Suprapubic skin (tissue), 4 donors: ENCODE measurements at regions not wholly inside any gene's neighbourhood (a gene's known extent, or its start where the extent isn't known, plus 50 kb on each side); places are given as distances from the start of the nearest gene placed in this dataset.

Experiments used
- DNase-seq, 2 donors: peaks; one replicate each; pipeline ENCODE4 v3.0.0-alpha.2; 2019; ENCODE audit warnings: low spot score in 2 of 2
- H3K27ac ChIP-seq: fragments of 200-600 bp; sonication (generic); one replicate; pipeline ENCODE4 v1.5.1; 2019
- H3K27me3 ChIP-seq: fragments of 200-600 bp; sonication (generic); one replicate; pipeline ENCODE4 v1.5.1; 2019
- H3K36me3 ChIP-seq: fragments of 200-600 bp; sonication (generic); one replicate; pipeline ENCODE4 v1.5.1; 2019
- H3K4me1 ChIP-seq: fragments of 200-600 bp; sonication (generic); one replicate; pipeline ENCODE4 v1.5.1; 2019
- H3K4me3 ChIP-seq: fragments of 200-600 bp; sonication (generic); one replicate; pipeline ENCODE4 v1.5.1; 2019; ENCODE audit warnings: mild to moderate bottlenecking
- H3K9me3 ChIP-seq: fragments of 200-600 bp; sonication (generic); one replicate; pipeline ENCODE4 v1.5.1; 2019
- EP300 ChIP-seq: sonication (generic); formaldehyde crosslinking; IDR thresholded peaks from one replicate; pipeline ENCODE4 v1.6.1; 2017; ENCODE audit warnings: antibody characterized with exemption
- POLR2A ChIP-seq, 2 donors: fragments of 450-650 bp; IDR thresholded peaks; one replicate each; pipeline ENCODE4 v1.6.1; 2017; ENCODE audit warnings: antibody characterized with exemption in 2 of 2, mild to moderate bottlenecking in 2 of 2, moderate library complexity in 2 of 2
- POLR2AphosphoS5 ChIP-seq, 3 donors: sonication (generic); formaldehyde crosslinking; IDR thresholded peaks; one replicate each; pipeline ENCODE4 v1.6.1; 2017; ENCODE audit warnings: antibody characterized with exemption in 3 of 3
- WGBS: methylation state at CpG from one replicate; pipeline ENCODE4 v1.1.5; 2018; 5-methylcytosine and 5-hydroxymethylcytosine counted together
- TF ChIP-seq, protein P1 (sequence below), 2 donors: fragments of 200-600 bp in 1 of 2; fragments of 450-650 bp in 1 of 2; sonication (generic) in 1 of 2; IDR thresholded peaks; one replicate each; pipeline ENCODE4 v1.5.1; 2016 to 2019; ENCODE audit warnings: antibody characterized with exemption in 2 of 2, mild to moderate bottlenecking in 1 of 2, moderate library complexity in 1 of 2

DNA sequence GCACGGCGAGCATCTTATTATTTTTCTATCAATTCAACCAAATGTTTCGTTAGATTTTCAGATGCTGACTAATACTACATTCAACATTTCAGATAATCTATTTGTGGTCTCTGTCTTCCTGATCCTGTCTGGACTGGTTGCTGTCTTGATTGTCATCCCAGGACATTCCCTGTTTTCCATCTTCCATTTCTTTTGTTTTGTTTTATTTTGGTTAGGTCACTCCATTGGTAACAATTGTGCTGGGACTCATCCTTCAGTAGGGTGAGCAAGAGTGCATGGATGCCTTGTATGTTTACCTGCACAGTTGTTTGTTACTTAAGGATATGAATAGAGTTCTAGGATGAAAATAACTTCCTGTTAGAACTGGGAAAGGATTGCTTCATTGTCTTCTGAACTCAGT, 55.9 kb upstream of the ACYP2 start:
- Histone ChIP-seq H3K4me3 (no peak overlapping the region), H3K27me3 (no peaks in the 10 kb centered on the region), H3K9me3 (no peaks in the 10 kb centered on the region), H3K4me1 (peaks cover 15% of the 10 kb centered on the region), H3K36me3 (no peaks in the 10 kb centered on the region), H3K27ac (no peak overlapping the region)
- WGBS = 99% methylated on average over 3 of the region's 3 CpGs
- TF ChIP-seq EP300 (no peak), POLR2AphosphoS5 (IDR thresholded peaks at IDR 0.05) (no peak), POLR2A (IDR thresholded peaks at IDR 0.05) (no peak)
- TF ChIP-seq, protein P1, sequence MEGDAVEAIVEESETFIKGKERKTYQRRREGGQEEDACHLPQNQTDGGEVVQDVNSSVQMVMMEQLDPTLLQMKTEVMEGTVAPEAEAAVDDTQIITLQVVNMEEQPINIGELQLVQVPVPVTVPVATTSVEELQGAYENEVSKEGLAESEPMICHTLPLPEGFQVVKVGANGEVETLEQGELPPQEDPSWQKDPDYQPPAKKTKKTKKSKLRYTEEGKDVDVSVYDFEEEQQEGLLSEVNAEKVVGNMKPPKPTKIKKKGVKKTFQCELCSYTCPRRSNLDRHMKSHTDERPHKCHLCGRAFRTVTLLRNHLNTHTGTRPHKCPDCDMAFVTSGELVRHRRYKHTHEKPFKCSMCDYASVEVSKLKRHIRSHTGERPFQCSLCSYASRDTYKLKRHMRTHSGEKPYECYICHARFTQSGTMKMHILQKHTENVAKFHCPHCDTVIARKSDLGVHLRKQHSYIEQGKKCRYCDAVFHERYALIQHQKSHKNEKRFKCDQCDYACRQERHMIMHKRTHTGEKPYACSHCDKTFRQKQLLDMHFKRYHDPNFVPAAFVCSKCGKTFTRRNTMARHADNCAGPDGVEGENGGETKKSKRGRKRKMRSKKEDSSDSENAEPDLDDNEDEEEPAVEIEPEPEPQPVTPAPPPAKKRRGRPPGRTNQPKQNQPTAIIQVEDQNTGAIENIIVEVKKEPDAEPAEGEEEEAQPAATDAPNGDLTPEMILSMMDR (IDR thresholded peaks at IDR 0.05) = no peak
- no peak for DNase-seq

DNA sequence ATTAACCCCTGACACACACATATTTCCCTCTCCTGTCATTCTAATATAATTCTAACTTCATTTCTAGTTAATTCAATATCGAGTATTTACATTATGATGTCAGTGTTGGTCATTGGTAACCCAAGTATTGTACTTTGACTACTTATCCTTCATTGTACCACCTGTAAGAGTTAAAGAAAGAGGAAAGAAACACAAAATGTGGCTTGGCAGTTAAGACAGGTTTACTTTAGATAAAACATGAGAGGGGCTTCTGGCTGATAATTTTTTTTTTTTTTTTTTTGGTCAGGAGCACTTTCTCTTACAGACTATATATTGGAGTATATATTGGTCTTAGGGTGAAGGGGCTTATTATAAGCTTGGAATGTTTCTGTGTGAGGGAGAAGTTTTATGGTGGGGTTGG, 57.0 kb upstream of the ACYP2 start:
- H3K4me3 ChIP-seq = no peak overlapping the region
- peaks cover under 1% of the 10 kb centered on the region for H3K36me3 ChIP-seq
- H3K4me1 ChIP-seq = peaks cover 5% of the 10 kb centered on the region
- no peaks in the 10 kb centered on the region for H3K27me3 ChIP-seq
- TF ChIP-seq EP300 (no peak), POLR2AphosphoS5 (IDR thresholded peaks at IDR 0.05) (no peak), POLR2A (IDR thresholded peaks at IDR 0.05) (no peak)
- TF ChIP-seq, protein P1 (IDR thresholded peaks at IDR 0.05) = no peak
- WGBS = 98% methylated on average over 1 of the region's 1 CpG
- H3K27ac ChIP-seq = no peak overlapping the region
- no peaks in the 10 kb centered on the region for H3K9me3 ChIP-seq
- DNase-seq = no peak

DNA sequence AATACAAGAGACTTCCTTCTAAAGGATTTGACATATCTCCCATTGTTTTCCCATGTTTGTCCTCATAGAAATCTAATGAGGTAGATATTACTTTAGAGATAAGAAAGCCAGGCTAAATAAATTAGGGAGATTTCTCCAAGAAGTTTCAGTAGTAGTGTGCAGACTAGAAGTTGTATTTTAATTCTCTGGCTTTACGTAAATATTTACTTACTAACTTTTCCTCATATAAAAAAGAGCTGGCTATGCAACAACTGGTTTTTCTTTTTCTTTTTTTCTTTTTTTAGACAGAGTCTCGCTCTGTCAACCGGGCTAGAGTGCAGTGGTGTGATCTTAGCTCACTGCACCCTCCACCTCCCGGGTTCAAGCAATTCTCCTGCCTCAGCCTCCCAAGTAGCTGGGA, 60.6 kb upstream of the ACYP2 start:
- TF ChIP-seq POLR2AphosphoS5 (IDR thresholded peaks at IDR 0.05) = no peak
- no peak for TF ChIP-seq EP300
- TF ChIP-seq, protein P1 (IDR thresholded peaks at IDR 0.05) = no peak
- no peak for TF ChIP-seq POLR2A (IDR thresholded peaks at IDR 0.05)
- peaks cover 21% of the 10 kb centered on the region for H3K36me3 ChIP-seq
- no peaks in the 10 kb centered on the region for H3K9me3 ChIP-seq
- no peaks in the 10 kb centered on the region for H3K4me1 ChIP-seq
- 87% methylated on average over 4 of the region's 4 CpGs for WGBS
- no peak for DNase-seq
- H3K27ac ChIP-seq = no peak overlapping the region
- no peak overlapping the region for H3K4me3 ChIP-seq
- H3K27me3 ChIP-seq = no peaks in the 10 kb centered on the region

DNA sequence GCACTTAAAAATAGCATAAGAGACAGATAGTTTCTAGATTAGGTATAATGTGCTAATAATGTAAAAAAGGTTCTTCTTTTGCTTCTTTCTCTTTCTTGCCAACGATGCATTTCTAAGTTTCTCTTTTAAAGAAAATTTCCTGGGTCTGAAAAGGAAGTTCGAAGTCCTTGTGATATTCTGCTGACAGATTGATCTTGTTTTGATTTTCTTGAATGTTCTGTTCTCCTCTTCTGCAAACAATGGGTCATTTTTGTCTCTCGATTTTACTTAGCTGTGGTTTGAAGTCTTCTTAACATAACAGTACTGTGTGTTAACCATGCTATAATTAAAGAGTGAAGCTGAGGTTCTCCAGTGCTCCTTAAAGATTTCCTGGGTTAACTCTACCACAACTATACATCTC, 61.1 kb upstream of the ACYP2 start:
- 58% methylated on average over 3 of the region's 3 CpGs for WGBS
- no peak overlapping the region for H3K27ac ChIP-seq
- no peak overlapping the region for H3K4me3 ChIP-seq
- TF ChIP-seq EP300 (no peak), POLR2AphosphoS5 (IDR thresholded peaks at IDR 0.05) (no peak), POLR2A (IDR thresholded peaks at IDR 0.05) (no peak)
- TF ChIP-seq, protein P1 (IDR thresholded peaks at IDR 0.05) = no peak
- H3K27me3 ChIP-seq = no peaks in the 10 kb centered on the region
- H3K9me3 ChIP-seq = no peaks in the 10 kb centered on the region
- H3K4me1 ChIP-seq = no peaks in the 10 kb centered on the region
- no peak for DNase-seq
- H3K36me3 ChIP-seq = peaks cover 21% of the 10 kb centered on the region

DNA sequence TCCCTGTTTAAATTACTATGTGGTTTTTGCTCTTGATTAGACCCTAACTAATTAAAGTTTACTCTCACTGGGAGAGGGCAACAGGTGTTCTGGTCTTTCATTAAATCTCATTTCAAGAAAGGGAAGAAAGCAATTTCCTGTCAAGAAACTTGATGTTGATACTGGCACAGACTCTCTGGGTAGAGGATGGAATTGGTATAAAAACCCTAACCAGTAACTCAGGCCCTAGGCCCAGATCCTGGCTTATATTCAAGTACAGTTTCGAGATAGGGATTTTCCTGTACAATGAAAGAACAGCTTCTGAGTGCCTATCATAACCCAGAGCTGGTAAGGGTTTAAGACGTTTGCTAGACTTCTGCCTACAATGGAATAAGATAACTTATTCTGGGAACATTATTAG, 61.6 kb upstream of the ACYP2 start:
- no peak overlapping the region for H3K27ac ChIP-seq
- WGBS = 64% methylated on average over 2 of the region's 2 CpGs
- no peaks in the 10 kb centered on the region for H3K27me3 ChIP-seq
- H3K9me3 ChIP-seq = no peaks in the 10 kb centered on the region
- H3K4me3 ChIP-seq = no peak overlapping the region
- no peak for DNase-seq
- H3K36me3 ChIP-seq = peaks cover 21% of the 10 kb centered on the region
- no peaks in the 10 kb centered on the region for H3K4me1 ChIP-seq
- TF ChIP-seq EP300 = no peak
- no peak for TF ChIP-seq POLR2AphosphoS5 (IDR thresholded peaks at IDR 0.05)
- no peak for TF ChIP-seq POLR2A (IDR thresholded peaks at IDR 0.05)
